ENCODE measurements at regions not wholly inside any gene's neighbourhood (a gene's known extent, or its start where the extent isn't known, plus 50 kb on each side); places are given as distances from the start of the nearest gene placed in this dataset.

GRCh38 chr20:21016751-21017150 is 89.4 kb downstream of the LINC00237 start:
- H3K9me3 ChIP-seq (ENCODE audit: low read length): no peaks in the 10 kb centered on the region
- no peak overlapping the region for H3K27ac ChIP-seq (ENCODE audit: low read length)
- H3K36me3 ChIP-seq (ENCODE audit: insufficient read depth, low read length): no peaks in the 10 kb centered on the region
- H3F3A ChIP-seq (ENCODE audit: insufficient read depth, low read length, poor library complexity, severe bottlenecking): no peaks in the 10 kb centered on the region
- H3K79me2 ChIP-seq (replicated peaks; ENCODE audit: insufficient read depth, low read length): no peaks in the 10 kb centered on the region
- H3K4me2 ChIP-seq (ENCODE audit: low read length): no peak overlapping the region
- H3K4me3 ChIP-seq (ENCODE audit: low read length): no peak overlapping the region
- H3K27me3 ChIP-seq (ENCODE audit: insufficient read depth, low read depth, low read length): no peaks in the 10 kb centered on the region
- H4K20me1 ChIP-seq (ENCODE audit: insufficient read depth): no peaks in the 10 kb centered on the region
- no peak overlapping the region for H2AFZ ChIP-seq (ENCODE audit: low read depth, low read length)
- H3K9me2 ChIP-seq (ENCODE audit: insufficient read depth, low read length): no peaks in the 10 kb centered on the region
- H3K9ac ChIP-seq (ENCODE audit: low read length): no peak overlapping the region
- no peak for TF ChIP-seq EP300 (conservative IDR thresholded peaks at IDR 0.05; ENCODE audit: poor library complexity, severe bottlenecking)
- TF ChIP-seq RAD21 (conservative IDR thresholded peaks at IDR 0.05): no peak
- TF ChIP-seq, protein P1, sequence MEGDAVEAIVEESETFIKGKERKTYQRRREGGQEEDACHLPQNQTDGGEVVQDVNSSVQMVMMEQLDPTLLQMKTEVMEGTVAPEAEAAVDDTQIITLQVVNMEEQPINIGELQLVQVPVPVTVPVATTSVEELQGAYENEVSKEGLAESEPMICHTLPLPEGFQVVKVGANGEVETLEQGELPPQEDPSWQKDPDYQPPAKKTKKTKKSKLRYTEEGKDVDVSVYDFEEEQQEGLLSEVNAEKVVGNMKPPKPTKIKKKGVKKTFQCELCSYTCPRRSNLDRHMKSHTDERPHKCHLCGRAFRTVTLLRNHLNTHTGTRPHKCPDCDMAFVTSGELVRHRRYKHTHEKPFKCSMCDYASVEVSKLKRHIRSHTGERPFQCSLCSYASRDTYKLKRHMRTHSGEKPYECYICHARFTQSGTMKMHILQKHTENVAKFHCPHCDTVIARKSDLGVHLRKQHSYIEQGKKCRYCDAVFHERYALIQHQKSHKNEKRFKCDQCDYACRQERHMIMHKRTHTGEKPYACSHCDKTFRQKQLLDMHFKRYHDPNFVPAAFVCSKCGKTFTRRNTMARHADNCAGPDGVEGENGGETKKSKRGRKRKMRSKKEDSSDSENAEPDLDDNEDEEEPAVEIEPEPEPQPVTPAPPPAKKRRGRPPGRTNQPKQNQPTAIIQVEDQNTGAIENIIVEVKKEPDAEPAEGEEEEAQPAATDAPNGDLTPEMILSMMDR (IDR thresholded peaks at IDR 0.05; ENCODE audit: poor library complexity, severe bottlenecking): no peak
- TF ChIP-seq SMC3 (conservative IDR thresholded peaks at IDR 0.05; ENCODE audit: poor library complexity): no peak
- TF ChIP-seq EZH2 (IDR thresholded peaks at IDR 0.05; ENCODE audit: borderline replicate concordance, insufficient read depth, low read length, poor library complexity, severe bottlenecking): no peak
- TF ChIP-seq POLR2AphosphoS5 (IDR thresholded peaks at IDR 0.05): no peak
- TF ChIP-seq MXI1 (conservative IDR thresholded peaks at IDR 0.05; ENCODE audit: poor library complexity, severe bottlenecking): no peak
- no peak for TF ChIP-seq TAF1 (IDR thresholded peaks at IDR 0.05; ENCODE audit: low read depth)
- no peak for TF ChIP-seq REST (IDR thresholded peaks at IDR 0.05; ENCODE audit: borderline replicate concordance)

DNA sequence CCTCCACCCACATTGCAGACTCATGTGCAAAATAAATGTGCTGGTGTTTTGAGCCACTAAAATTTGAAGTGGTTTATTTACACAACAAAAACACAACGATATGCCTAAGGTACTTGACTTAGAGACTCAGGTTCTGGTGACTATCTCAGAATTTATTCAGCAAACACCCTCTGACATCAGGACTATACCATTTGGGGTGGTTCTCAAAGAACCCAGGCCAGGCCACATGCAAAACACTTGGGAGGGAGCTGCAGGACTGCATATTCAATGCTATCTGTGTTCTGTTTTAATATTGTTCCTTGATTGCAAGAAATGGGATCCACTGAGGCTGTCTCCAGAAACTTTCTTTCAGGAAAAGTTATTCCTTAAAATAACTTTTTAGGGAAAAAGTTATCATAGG is 91.6 kb downstream of the LINC00237 start:
- Histone ChIP-seq H3K79me2 (replicated peaks; ENCODE audit: insufficient read depth, low read length) (no peaks in the 10 kb centered on the region), H4K20me1 (ENCODE audit: insufficient read depth) (no peaks in the 10 kb centered on the region), H3K27me3 (ENCODE audit: insufficient read depth, low read depth, low read length) (no peaks in the 10 kb centered on the region), H3K9me2 (ENCODE audit: insufficient read depth, low read length) (no peaks in the 10 kb centered on the region), H2AFZ (ENCODE audit: low read depth, low read length) (no peak overlapping the region), H3K9me3 (ENCODE audit: low read length) (no peaks in the 10 kb centered on the region), H3K9ac (ENCODE audit: low read length) (no peak overlapping the region), H3K4me3 (ENCODE audit: low read length) (no peak overlapping the region), H3K4me2 (ENCODE audit: low read length) (no peak overlapping the region), H3F3A (ENCODE audit: insufficient read depth, low read length, poor library complexity, severe bottlenecking) (no peaks in the 10 kb centered on the region), H3K27ac (ENCODE audit: low read length) (no peak overlapping the region), H3K36me3 (ENCODE audit: insufficient read depth, low read length) (no peaks in the 10 kb centered on the region)
- TF ChIP-seq EZH2 (IDR thresholded peaks at IDR 0.05; ENCODE audit: borderline replicate concordance, insufficient read depth, low read length, poor library complexity, severe bottlenecking): no peak
- no peak for TF ChIP-seq TAF1 (IDR thresholded peaks at IDR 0.05; ENCODE audit: low read depth)
- TF ChIP-seq, protein P1 (IDR thresholded peaks at IDR 0.05; ENCODE audit: poor library complexity, severe bottlenecking): no peak
- TF ChIP-seq SMC3 (conservative IDR thresholded peaks at IDR 0.05; ENCODE audit: poor library complexity): no peak
- no peak for TF ChIP-seq REST (IDR thresholded peaks at IDR 0.05; ENCODE audit: borderline replicate concordance)
- no peak for TF ChIP-seq MXI1 (conservative IDR thresholded peaks at IDR 0.05; ENCODE audit: poor library complexity, severe bottlenecking)
- no peak for TF ChIP-seq RAD21 (conservative IDR thresholded peaks at IDR 0.05)
- TF ChIP-seq POLR2AphosphoS5 (IDR thresholded peaks at IDR 0.05): no peak
- TF ChIP-seq EP300 (conservative IDR thresholded peaks at IDR 0.05; ENCODE audit: poor library complexity, severe bottlenecking): no peak
